SK-N-MC (cell line): ENCODE measurements at regions not wholly inside any gene's neighbourhood (a gene's known extent, or its start where the extent isn't known, plus 50 kb on each side); places are given as distances from the start of the nearest gene placed in this dataset.
"Not testable (repeated sequence)": the region's sequence is repeated elsewhere in the genome, so short reads cannot be mapped to it uniquely, and the experiment has no call there.

Experiments
- DNase-seq: peaks from one replicate; pipeline ENCODE4 v3.0.0-alpha.2; 2011; ENCODE audit warnings: low read depth, low spot score
- H3K27ac ChIP-seq: fragments of 200-600 bp; sonication (generic); 2 replicates; pipeline ENCODE4 v1.5.1; 2016; ENCODE audit warnings: mixed run types
- H3K36me3 ChIP-seq: fragments of 200-600 bp; sonication (generic); 2 replicates; pipeline ENCODE4 v1.6.1; 2017; ENCODE audit warnings: antibody characterized with exemption, low read length, mixed read lengths; ENCODE audit not compliant: insufficient read depth
- H3K4me3 ChIP-seq: fragments of 200-600 bp; sonication (generic); 2 replicates; pipeline ENCODE4 v1.5.1; 2016
- H3K9ac ChIP-seq: fragments of 200-600 bp; sonication (generic); 2 replicates; pipeline ENCODE4 v1.8.0; 2017; ENCODE audit warnings: mixed run types, mixed read lengths; ENCODE audit not compliant: insufficient read length
- H3K9me3 ChIP-seq: fragments of 200-600 bp; sonication (generic); 2 replicates; pipeline ENCODE4 v1.6.1; 2017; ENCODE audit warnings: low read depth, mild to moderate bottlenecking, antibody characterized with exemption, low read length, moderate library complexity, mixed read lengths
- EZH2 ChIP-seq: fragments of 200-600 bp; sonication (generic); IDR thresholded peaks from one replicate; pipeline ENCODE4 v1.6.1; 2017; ENCODE audit warnings: antibody characterized with exemption
- FOXP2 ChIP-seq: optimal IDR thresholded peaks from 2 replicates; pipeline ENCODE3; 2011; ENCODE audit warnings: mild to moderate bottlenecking, moderate library complexity; ENCODE audit not compliant: insufficient read depth; ENCODE audit errors: extremely low read length, control extremely low read depth
- POLR2AphosphoS5 ChIP-seq: IDR thresholded peaks from 2 replicates; pipeline ENCODE4 v1.6.1; 2012; ENCODE audit warnings: mild to moderate bottlenecking, low read depth, low read length, borderline replicate concordance

GRCh38 chr11:69912911-69913451 lies 93.8 kb upstream of the FGF3 start:
- no peaks in the 10 kb centered on the region for H3K9me3 ChIP-seq
- no peak overlapping the region for H3K4me3 ChIP-seq
- no peak for DNase-seq
- no peak overlapping the region for H3K9ac ChIP-seq
- no peak overlapping the region for H3K27ac ChIP-seq
- TF ChIP-seq FOXP2 = no peak
- no peak for TF ChIP-seq EZH2
- TF ChIP-seq POLR2AphosphoS5 = no peak
- H3K36me3 ChIP-seq = no peaks in the 10 kb centered on the region

- H3K4me3 ChIP-seq = no peak overlapping the region
- no peak overlapping the region for H3K9ac ChIP-seq
- H3K9me3 ChIP-seq = no peaks in the 10 kb centered on the region
- H3K27ac ChIP-seq = no peak overlapping the region
- TF ChIP-seq EZH2 (no peak), FOXP2 (no peak), POLR2AphosphoS5 (no peak)
- DNase-seq = no peak
- no peaks in the 10 kb centered on the region for H3K36me3 ChIP-seq
These were observed 94.5 kb upstream of the FGF3 start for GRCh38 chr11:69913591-69914285.

- H3K9ac ChIP-seq = no peak overlapping the region
These were observed 95.3 kb upstream of the FGF3 start for GRCh38 chr11:69914286-69915150.

GRCh38 chr11:69915151-69915500 lies 95.9 kb upstream of the FGF3 start:
- no peak overlapping the region for H3K4me3 ChIP-seq
- H3K36me3 ChIP-seq = no peaks in the 10 kb centered on the region
- TF ChIP-seq FOXP2 (no peak), POLR2AphosphoS5 (no peak), EZH2 (no peak)
- no peak for DNase-seq
- no peaks in the 10 kb centered on the region for H3K9me3 ChIP-seq
- no peak overlapping the region for H3K9ac ChIP-seq
- H3K27ac ChIP-seq = no peak overlapping the region

More at GRCh38 chr11:69914286-69915150, 95.3 kb upstream of the FGF3 start:
- Histone ChIP-seq H3K27ac (no peak overlapping the region), H3K4me3 (no peak overlapping the region), H3K9me3 (no peaks in the 10 kb centered on the region), H3K36me3 (no peaks in the 10 kb centered on the region)
- TF ChIP-seq POLR2AphosphoS5 = no peak
- no peak for TF ChIP-seq EZH2
- TF ChIP-seq FOXP2 = no peak
- DNase-seq = no peak

GRCh38 chr11:69915501-69916250 lies 96.5 kb upstream of the FGF3 start:
- Histone ChIP-seq H3K9me3 (no peaks in the 10 kb centered on the region), H3K4me3 (no peak overlapping the region), H3K27ac (no peak overlapping the region), H3K9ac (no peak overlapping the region), H3K36me3 (no peaks in the 10 kb centered on the region)
- no peak for TF ChIP-seq FOXP2
- DNase-seq = no peak

GRCh38 chr11:69916251-69916649 lies 97.0 kb upstream of the FGF3 start:
- not testable (repeated sequence) for H3K4me3 ChIP-seq, H3K27ac ChIP-seq, H3K36me3 ChIP-seq, H3K9me3 ChIP-seq, H3K9ac ChIP-seq, DNase-seq

GRCh38 chr11:69916806-69917387 lies 97.7 kb upstream of the FGF3 start:
- H3K9ac ChIP-seq = no peak overlapping the region
- no peak for TF ChIP-seq POLR2AphosphoS5
- TF ChIP-seq EZH2 = no peak
- TF ChIP-seq FOXP2 = no peak
- H3K27ac ChIP-seq = no peak overlapping the region
- no peak overlapping the region for H3K4me3 ChIP-seq
- no peak for DNase-seq
- no peaks in the 10 kb centered on the region for H3K9me3 ChIP-seq
- H3K36me3 ChIP-seq = no peaks in the 10 kb centered on the region

- Histone ChIP-seq H3K9ac (no peak overlapping the region), H3K36me3 (no peaks in the 10 kb centered on the region), H3K9me3 (no peaks in the 10 kb centered on the region), H3K27ac (no peak overlapping the region), H3K4me3 (no peak overlapping the region)
- no peak for TF ChIP-seq EZH2
- no peak for TF ChIP-seq POLR2AphosphoS5
- TF ChIP-seq FOXP2 = no peak
- DNase-seq = no peak
These were observed 98.3 kb upstream of the FGF3 start for GRCh38 chr11:69917529-69917928.
